ENCODE measurements at regions not wholly inside any gene's neighbourhood (a gene's known extent, or its start where the extent isn't known, plus 50 kb on each side); places are given as distances from the start of the nearest gene placed in this dataset.

GRCh38 chr1:36625935-36626310 lies 143.2 kb upstream of the CSF3R start:
- H3K4me3 ChIP-seq (ENCODE audit: low read length), result no peak overlapping the region
- TF ChIP-seq CTCF (conservative IDR thresholded peaks at IDR 0.05; ENCODE audit: low read length), result no peak
- DNase-seq (ENCODE audit: low read depth), result no peak

- no peak for DNase-seq (ENCODE audit: low read depth)
- no peak overlapping the region for H3K4me3 ChIP-seq (ENCODE audit: low read length)
- no peak for TF ChIP-seq CTCF (conservative IDR thresholded peaks at IDR 0.05; ENCODE audit: low read length)
Observed at GRCh38 chr1:36625253-36625934, 142.7 kb upstream of the CSF3R start.

GRCh38 chr1:36624466-36624865 lies 141.8 kb upstream of the CSF3R start:
- H3K4me3 ChIP-seq (ENCODE audit: low read length), result no peak overlapping the region
- DNase-seq (ENCODE audit: low read depth), result no peak
- TF ChIP-seq CTCF (conservative IDR thresholded peaks at IDR 0.05; ENCODE audit: low read length), result no peak

GRCh38 chr1:36622741-36623648 lies 140.3 kb upstream of the CSF3R start:
- TF ChIP-seq CTCF (conservative IDR thresholded peaks at IDR 0.05; ENCODE audit: low read length), result no peak
- DNase-seq (ENCODE audit: low read depth), result no peak

GRCh38 chr1:36621531-36621930 lies 138.8 kb upstream of the CSF3R start:
- DNase-seq (ENCODE audit: low read depth), result no peak
- TF ChIP-seq CTCF (conservative IDR thresholded peaks at IDR 0.05; ENCODE audit: low read length), result no peak
- no peak overlapping the region for H3K4me3 ChIP-seq (ENCODE audit: low read length)

More at GRCh38 chr1:36622741-36623648, 140.3 kb upstream of the CSF3R start:
- no peak overlapping the region for H3K4me3 ChIP-seq (ENCODE audit: low read length)

- TF ChIP-seq CTCF (conservative IDR thresholded peaks at IDR 0.05; ENCODE audit: low read length), result no peak
- no peak overlapping the region for H3K4me3 ChIP-seq (ENCODE audit: low read length)
- no peak for DNase-seq (ENCODE audit: low read depth)
Observed at GRCh38 chr1:36620142-36620541, 137.4 kb upstream of the CSF3R start.

GRCh38 chr1:36614991-36615390 lies 132.3 kb upstream of the CSF3R start:
- no peak for DNase-seq (ENCODE audit: low read depth)
- no peak overlapping the region for H3K4me3 ChIP-seq (ENCODE audit: low read length)
- TF ChIP-seq CTCF (conservative IDR thresholded peaks at IDR 0.05; ENCODE audit: low read length), result no peak
